SK-N-SH (cell line): ENCODE measurements at regions not wholly inside any gene's neighbourhood (a gene's known extent, or its start where the extent isn't known, plus 50 kb on each side); places are given as distances from the start of the nearest gene placed in this dataset.

ENCODE experiments used
- CHD2 ChIP-seq: fragments of 150-350 bp; IDR thresholded peaks from 2 replicates; pipeline ENCODE4 v1.6.1; 2018; ENCODE audit warnings: low read length; ENCODE audit not compliant: partially characterized antibody
- CTCF ChIP-seq: fragments of 200-600 bp; sonication (generic); IDR thresholded peaks from 2 replicates; pipeline ENCODE4 v1.6.1; 2017; ENCODE audit warnings: antibody characterized with exemption, mild to moderate bottlenecking, moderate library complexity
- TAF1 ChIP-seq: IDR thresholded peaks from 2 replicates; pipeline ENCODE4 v1.6.1; 2012; ENCODE audit warnings: low read depth, mild to moderate bottlenecking, low read length, moderate library complexity, borderline replicate concordance

GRCh38 chr17:72566671-72567484 is 446.1 kb downstream of the SOX9 start:
- no peak for TF ChIP-seq CTCF
- no peak for TF ChIP-seq TAF1
- no peak for TF ChIP-seq CHD2
